HG03442 (cell line): ENCODE measurements at regions not wholly inside any gene's neighbourhood (a gene's known extent, or its start where the extent isn't known, plus 50 kb on each side); places are given as distances from the start of the nearest gene placed in this dataset.
"Not testable (repeated sequence)": the region's sequence is repeated elsewhere in the genome, so short reads cannot be mapped to it uniquely, and the experiment has no call there.

Experiments used
- ATAC-seq: cut with Tn5 transposase; IDR thresholded peaks from one replicate; pipeline ENCODE4 v1.9.1; 2021; ENCODE audit warnings: mild to moderate bottlenecking, moderate library complexity; ENCODE audit not compliant: unreplicated experiment

- no peak for ATAC-seq
Measured at GRCh38 chr1:41994195-41994894, 75.6 kb upstream of the HIVEP3 start.

- ATAC-seq, result no peak
Measured at GRCh38 chr1:41983451-41983850, 64.7 kb upstream of the HIVEP3 start.

- no peak for ATAC-seq
Measured at GRCh38 chr1:41981796-41982195, 63.1 kb upstream of the HIVEP3 start.

- ATAC-seq, result no peak
Measured at GRCh38 chr1:41980827-41981653, 62.3 kb upstream of the HIVEP3 start.

GRCh38 chr1:41978986-41979385 is 60.3 kb upstream of the HIVEP3 start:
- ATAC-seq, result no peak

GRCh38 chr1:41977326-41977725 is 58.6 kb upstream of the HIVEP3 start:
- ATAC-seq, result no peak

- ATAC-seq, result no peak
Measured at GRCh38 chr1:41976671-41977070, 57.9 kb upstream of the HIVEP3 start.

- no peak for ATAC-seq
Measured at GRCh38 chr1:41975850-41976569, 57.3 kb upstream of the HIVEP3 start.

- no peak for ATAC-seq
Measured at GRCh38 chr1:41975121-41975520, 56.4 kb upstream of the HIVEP3 start.

GRCh38 chr1:41968557-41968956 is 49.8 kb upstream of the HIVEP3 start:
- not testable (repeated sequence) for ATAC-seq
